K562 (cell line): ENCODE measurements at regions not wholly inside any gene's neighbourhood (a gene's known extent, or its start where the extent isn't known, plus 50 kb on each side); places are given as distances from the start of the nearest gene placed in this dataset.

Experiments used
- ATAC-seq: fragments of 200-7000 bp; cut with Tn5 transposase; 3 replicates; pipeline ENCODE4 v1.9.1; 2020; ENCODE audit warnings: moderate library complexity
- BruUV-seq: library from RNA; stranded (reverse); fragments of 400-500 nt; replicated peaks from 2 replicates; lab custom pipeline; 2021; lab: Mats Ljungman, UMichigan
- CTCF ChIA-PET: fragments of 300-600 bp; formaldehyde crosslinking; extraction: SDS; loops from one replicate; lab custom pipeline; 2021; ENCODE audit warnings: low intra/inter-chr PET ratio; lab: Yijun Ruan, JAX
- POLR2A ChIA-PET: fragments of 300-600, 350-650 bp; sonication (Branson Sonifier 250); formaldehyde crosslinking; extraction: SDS; loops from one replicate; lab custom pipeline; 2021; ENCODE audit warnings: antibody characterized with exemption, inconsistent platforms; lab: Yijun Ruan, JAX
- DNase-seq, 4 experiments: peaks; one replicate each; pipeline versions ENCODE4 v3.0.0 to v3.0.0-alpha.2; 2011 to 2018; ENCODE audit warnings: low spot score in 3 of 4, mixed read lengths in 3 of 4; ENCODE audit errors: extremely low read depth in 1 of 4
- FAIRE-seq: peaks from 2 replicates; lab custom pipeline; 2011; peaks lifted over from hg19 to GRCh38; lab: Jason Lieb, UNC
- H2AFZ ChIP-seq: 2 replicates; pipeline ENCODE4 v1.6.0; 2011; ENCODE audit warnings: low read depth, low read length, control low read depth, inconsistent platforms
- H3K27ac ChIP-seq: fragments of 200-600 bp; 3 replicates; pipeline ENCODE4 v1.8.0; 2011; ENCODE audit warnings: low read depth, mild to moderate bottlenecking, control low read depth, inconsistent platforms, low read length, moderate library complexity, mixed read lengths; ENCODE audit errors: extremely low read depth
- H3K27me3 ChIP-seq, 2 experiments: fragments of 300-600 bp in 1 of 2; 2 replicates in 1 of 2; 3 replicates in 1 of 2; pipeline versions ENCODE4 v1.6.0 to v1.8.0; 2011; ENCODE audit warnings: inconsistent platforms in 2 of 2, low read length in 2 of 2, mild to moderate bottlenecking in 1 of 2, mixed read lengths in 1 of 2, moderate library complexity in 1 of 2; ENCODE audit not compliant: control insufficient read depth in 2 of 2, insufficient read depth in 2 of 2
- H3K36me3 ChIP-seq: fragments of 300-600 bp; 3 replicates; pipeline ENCODE4 v1.8.0; 2011; ENCODE audit warnings: mild to moderate bottlenecking, low read length, inconsistent platforms; ENCODE audit not compliant: control insufficient read depth, insufficient read depth
- H3K4me1 ChIP-seq, 2 experiments: fragments of 200-600 bp in 1 of 2; replicated peaks in 1 of 2; 2 replicates in 1 of 2; 3 replicates in 1 of 2; pipeline versions ENCODE4 v1.5.1 to v1.8.0; 2011; ENCODE audit warnings: inconsistent platforms in 2 of 2, low read length in 2 of 2, mild to moderate bottlenecking in 1 of 2, mixed read lengths in 1 of 2, moderate library complexity in 1 of 2; ENCODE audit not compliant: control insufficient read depth in 2 of 2, insufficient read depth in 2 of 2
- H3K4me2 ChIP-seq: 2 replicates; pipeline ENCODE4 v1.6.1; 2011; ENCODE audit warnings: low read length, control low read depth, inconsistent platforms, mixed read lengths; ENCODE audit not compliant: insufficient read depth
- H3K4me3 ChIP-seq: fragments of 200-600 bp; sonication (generic), shearing (Covaris generic); 2 replicates; pipeline ENCODE4 v1.5.1; 2016; ENCODE audit warnings: control low read depth, inconsistent platforms
- H3K79me2 ChIP-seq: fragments of 200-600 bp; 3 replicates; pipeline ENCODE4 v1.8.0; 2011; ENCODE audit warnings: low read length, inconsistent platforms; ENCODE audit not compliant: control insufficient read depth, insufficient read depth
- H3K9ac ChIP-seq, 2 experiments: 2 replicates each; pipeline versions ENCODE4 v1.6.0 to v1.6.1; 2011; ENCODE audit warnings: low read depth in 2 of 2, low read length in 2 of 2, control low read depth in 1 of 2, inconsistent platforms in 1 of 2, mild to moderate bottlenecking in 1 of 2, mixed read lengths in 1 of 2; ENCODE audit not compliant: insufficient read depth in 1 of 2
- H3K9me1 ChIP-seq: one replicate; pipeline ENCODE4 v1.6.0; 2011; ENCODE audit warnings: inconsistent platforms, mild to moderate bottlenecking, low read length, moderate library complexity; ENCODE audit not compliant: control insufficient read depth, insufficient read depth
- H3K9me3 ChIP-seq: replicated peaks from 2 replicates; pipeline ENCODE4 v1.5.1; 2011; ENCODE audit warnings: low read depth, low read length, inconsistent platforms; ENCODE audit not compliant: control insufficient read depth, insufficient read depth
- H4K20me1 ChIP-seq: replicated peaks from 2 replicates; pipeline ENCODE4 v1.6.1; 2011; ENCODE audit warnings: low read length, inconsistent platforms, mixed read lengths; ENCODE audit not compliant: control insufficient read depth, insufficient read depth
- ARID2 ChIP-seq: fragments of 450-650 bp; IDR thresholded peaks from 2 replicates; pipeline ENCODE4 v1.6.1; 2017; ENCODE audit warnings: antibody characterized with exemption, mild to moderate bottlenecking
- COPS2 ChIP-seq: fragments of 450-650 bp; conservative IDR thresholded peaks from 2 replicates; pipeline ENCODE4 v1.6.1; 2016; ENCODE audit warnings: mild to moderate bottlenecking, moderate library complexity
- CTBP1 ChIP-seq: fragments of 450-650 bp; IDR thresholded peaks from 2 replicates; pipeline ENCODE4 v1.6.1; 2016; ENCODE audit warnings: borderline replicate concordance
- ELF4 ChIP-seq: fragments of 450-650 bp; formaldehyde crosslinking; IDR thresholded peaks from 2 replicates; pipeline ENCODE4 v1.4.0; 2022; ENCODE audit warnings: missing genetic modification characterization
- GTF2F1 ChIP-seq: IDR thresholded peaks from 2 replicates; pipeline ENCODE4 v1.6.1; 2011; ENCODE audit warnings: low read depth, low read length, improper control_type of control experiment
- KLF16 ChIP-seq: IDR thresholded peaks from 2 replicates; pipeline ENCODE4 v1.6.1; 2016; ENCODE audit warnings: antibody characterized with exemption
- MTA2 ChIP-seq: fragments of 450-650 bp; IDR thresholded peaks from 2 replicates; pipeline ENCODE4 v1.6.1; 2016; ENCODE audit warnings: low read depth
- MTA3 ChIP-seq: fragments of 450-650 bp; formaldehyde crosslinking; IDR thresholded peaks from 2 replicates; pipeline ENCODE4 v1.6.1; 2017; ENCODE audit warnings: mild to moderate bottlenecking, borderline replicate concordance
- RCOR1 ChIP-seq, 2 experiments: IDR thresholded peaks; 2 replicates each; pipeline ENCODE4 v1.6.1; 2012; ENCODE audit warnings: low read depth in 2 of 2, low read length in 2 of 2, borderline replicate concordance in 1 of 2, improper control_type of control experiment in 1 of 2
- SAFB ChIP-seq: fragments of 200-400 bp; formaldehyde crosslinking; IDR thresholded peaks from 2 replicates; pipeline ENCODE4 v1.6.1; 2017; ENCODE audit warnings: low read depth, low read length, borderline replicate concordance
- SAFB2 ChIP-seq: fragments of 200-400 bp; formaldehyde crosslinking; IDR thresholded peaks from 2 replicates; pipeline ENCODE4 v1.6.1; 2018; ENCODE audit warnings: borderline replicate concordance, low read length, low read depth, moderate library complexity; ENCODE audit not compliant: severe bottlenecking
- TAF1 ChIP-seq: IDR thresholded peaks from 2 replicates; pipeline ENCODE4 v1.6.1; 2011; ENCODE audit warnings: mild to moderate bottlenecking, low read length, moderate library complexity; ENCODE audit not compliant: insufficient read depth, control insufficient read depth, severe bottlenecking; ENCODE audit errors: extremely low read depth
- ZKSCAN3 ChIP-seq: fragments of 250-450 bp; sonication (Bioruptor Pico); IDR thresholded peaks from 2 replicates; pipeline ENCODE4 v1.4.0; 2020
- ZNF175 ChIP-seq: fragments of 200-800 bp; sonication (Bioruptor generic); IDR thresholded peaks from 2 replicates; pipeline ENCODE4 v1.6.1; 2016; ENCODE audit warnings: low read depth, mild to moderate bottlenecking, missing genetic modification characterization, missing compliant biosample characterization
- ZNF354B ChIP-seq: fragments of 250-450 bp; sonication (Bioruptor Pico); IDR thresholded peaks from 2 replicates; pipeline ENCODE4 v1.4.0; 2020
- WGBS: fragments of 100-300 bp; shearing (Covaris generic); methylation state at CpG from one replicate; pipeline ENCODE4 v1.1.6; 2016; ENCODE audit warnings: low coverage, mixed read lengths; ENCODE audit not compliant: insufficient coverage; ENCODE audit errors: missing lambda C conversion rate; 5-methylcytosine and 5-hydroxymethylcytosine counted together
- in situ Hi-C: fragments of 300-500 bp; cut with MboI; formaldehyde crosslinking; loops from 4 replicates; pipeline ENCODE4 v1.15.0; 2018; ENCODE audit warnings: inconsistent platforms, mixed read lengths
- intact Hi-C: fragments of 100-400 bp; cut with micrococcal nuclease; formaldehyde crosslinking; loops from 2 replicates; pipeline ENCODE4 v1.14.2; 2022

GRCh38 chr6:76772951-76773350 is 690.3 kb downstream of the HTR1B start:
- H3K9me3 ChIP-seq = no peaks in the 10 kb centered on the region
- no TSS peak for BruUV-seq
- no peak overlapping the region for H2AFZ ChIP-seq
- intact Hi-C loops = no loop called here
- FAIRE-seq = no peak
- no peak overlapping the region for H3K9ac ChIP-seq
- no peaks in the 10 kb centered on the region for H3K36me3 ChIP-seq
- no peaks in the 10 kb centered on the region for H3K27me3 ChIP-seq
- DNase-seq = no peak
- 0% methylated on average over 2 of the region's 2 CpGs for WGBS
- no peak for ATAC-seq
- H4K20me1 ChIP-seq = no peaks in the 10 kb centered on the region
- TF ChIP-seq SAFB2 (no peak), MTA2 (no peak), ARID2 (no peak), COPS2 (no peak), ZKSCAN3 (CRISPR knock-in tag) (no peak), SAFB (no peak), MTA3 (no peak), RCOR1 (IDR thresholded peaks at IDR 0.05; ENCODE audit: borderline replicate concordance in 1 of 2, low read depth in 2 of 2, low read length in 2 of 2) (no peak), ELF4 (CRISPR knock-in tag) (no peak), TAF1 (no peak), ZNF175 (no peak), KLF16 (no peak), CTBP1 (no peak), ZNF354B (CRISPR knock-in tag) (no peak), GTF2F1 (no peak)
- TF ChIP-seq, all 486 proteins: peak for 0
- H3K4me3 ChIP-seq = no peak overlapping the region
- no peak overlapping the region for H3K4me2 ChIP-seq
- CTCF ChIA-PET = no interaction called here
- no peak overlapping the region for H3K27ac ChIP-seq
- no peaks in the 10 kb centered on the region for H3K79me2 ChIP-seq
- POLR2A ChIA-PET = no interaction called here
- in situ Hi-C loops = no loop called here
- H3K4me1 ChIP-seq = no peaks in the 10 kb centered on the region
- H3K9me1 ChIP-seq = no peaks in the 10 kb centered on the region
